NT2/D1 (cell line): ENCODE measurements at regions not wholly inside any gene's neighbourhood (a gene's known extent, or its start where the extent isn't known, plus 50 kb on each side); places are given as distances from the start of the nearest gene placed in this dataset.

Source experiments
- DNase-seq: peaks from one replicate; pipeline ENCODE4 v3.0.0-alpha.2; 2011; ENCODE audit warnings: low read depth, low spot score
- H3K27me3 ChIP-seq: 2 replicates; pipeline ENCODE4 v1.6.0; 2011; ENCODE audit warnings: mild to moderate bottlenecking; ENCODE audit not compliant: insufficient read length, insufficient read depth
- H3K36me3 ChIP-seq: 2 replicates; pipeline ENCODE4 v1.6.1; 2011; ENCODE audit warnings: mild to moderate bottlenecking, low read length, mixed read lengths; ENCODE audit not compliant: insufficient read depth, insufficient read length
- H3K4me1 ChIP-seq: 2 replicates; pipeline ENCODE4 v1.5.1; 2011; ENCODE audit not compliant: insufficient read depth, insufficient read length
- H3K4me3 ChIP-seq: 2 replicates; pipeline ENCODE4 v1.5.1; 2011; ENCODE audit warnings: low read depth; ENCODE audit not compliant: insufficient read length
- H3K9ac ChIP-seq: 2 replicates; pipeline ENCODE4 v1.6.0; 2011; ENCODE audit warnings: low read depth; ENCODE audit not compliant: insufficient read length
- H3K9me3 ChIP-seq: 2 replicates; pipeline ENCODE4 v1.5.1; 2011; ENCODE audit warnings: mild to moderate bottlenecking, low read length; ENCODE audit not compliant: insufficient read depth
- SUZ12 ChIP-seq: IDR thresholded peaks from 2 replicates; pipeline ENCODE4 v1.6.1; 2011; ENCODE audit not compliant: insufficient read length, insufficient read depth; ENCODE audit errors: extremely low read depth
- YY1 ChIP-seq: IDR thresholded peaks from 2 replicates; pipeline ENCODE4 v1.6.1; 2011; ENCODE audit not compliant: insufficient read length, insufficient read depth
- ZNF274 ChIP-seq: IDR thresholded peaks from 2 replicates; pipeline ENCODE4 v1.6.1; 2011; ENCODE audit warnings: mild to moderate bottlenecking, low read depth, low read length

DNA sequence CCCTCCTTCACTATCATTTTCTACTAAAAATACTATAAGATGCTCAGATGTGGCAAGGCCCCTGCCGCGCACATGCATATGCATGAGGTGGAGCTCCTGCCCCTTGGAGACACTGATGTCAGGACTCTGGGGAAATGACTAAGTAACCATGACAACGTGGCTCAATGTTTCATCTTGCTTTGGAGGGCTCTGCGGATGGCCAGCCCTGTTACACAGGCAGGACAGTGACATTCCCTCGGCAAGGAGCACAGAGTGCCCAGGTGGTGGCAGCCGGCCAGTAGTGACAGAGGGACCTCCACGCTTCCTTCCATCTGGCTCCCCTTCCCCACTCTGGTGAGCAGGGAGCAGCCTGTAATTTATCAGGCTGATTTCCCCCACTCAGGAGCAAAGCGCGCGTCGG, 364.1 kb downstream of the SS18 start:
- Histone ChIP-seq H3K9me3 (no peaks in the 10 kb centered on the region), H3K4me1 (peaks cover 2% of the 10 kb centered on the region), H3K9ac (no peak overlapping the region), H3K36me3 (no peaks in the 10 kb centered on the region), H3K4me3 (no peak overlapping the region), H3K27me3 (no peaks in the 10 kb centered on the region)
- no peak for DNase-seq
- TF ChIP-seq SUZ12 (no peak), ZNF274 (no peak), YY1 (no peak)

GRCh38 chr18:25725501-25725900, 364.9 kb downstream of the SS18 start:
- no peaks in the 10 kb centered on the region for H3K36me3 ChIP-seq
- no peak for DNase-seq
- H3K9ac ChIP-seq = no peak overlapping the region
- H3K27me3 ChIP-seq = no peaks in the 10 kb centered on the region
- no peak overlapping the region for H3K4me3 ChIP-seq
- H3K4me1 ChIP-seq = peaks cover 2% of the 10 kb centered on the region
- H3K9me3 ChIP-seq = no peaks in the 10 kb centered on the region
- no peak for TF ChIP-seq ZNF274

DNA sequence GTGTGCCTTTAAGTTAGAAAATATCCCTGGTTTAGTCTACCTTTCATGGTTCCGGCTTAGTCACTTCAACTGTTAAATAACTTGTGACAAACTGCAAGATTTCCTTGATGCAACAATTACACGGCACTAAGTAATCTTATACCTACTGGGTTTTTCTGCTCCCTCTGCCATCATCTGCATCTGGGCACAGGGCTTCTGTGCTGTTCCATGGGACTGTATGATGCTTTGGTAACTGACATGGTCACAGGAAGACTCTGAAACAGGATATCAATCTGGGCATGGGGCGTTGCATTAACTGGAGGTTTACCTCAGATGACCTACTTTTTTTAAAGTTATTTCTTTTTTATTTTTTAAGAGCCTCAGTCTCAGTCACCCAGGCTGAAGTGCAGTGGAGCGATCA, 365.4 kb downstream of the SS18 start:
- Histone ChIP-seq H3K4me1 (peaks cover 2% of the 10 kb centered on the region), H3K4me3 (no peak overlapping the region), H3K27me3 (no peaks in the 10 kb centered on the region), H3K9ac (no peak overlapping the region), H3K9me3 (no peaks in the 10 kb centered on the region), H3K36me3 (no peaks in the 10 kb centered on the region)
- TF ChIP-seq SUZ12 (no peak), YY1 (no peak), ZNF274 (no peak)
- no peak for DNase-seq

- no peak for DNase-seq
- H3K9me3 ChIP-seq = no peaks in the 10 kb centered on the region
- no peak for TF ChIP-seq SUZ12
- TF ChIP-seq ZNF274 = no peak
- no peak for TF ChIP-seq YY1
Measured at GRCh38 chr18:25724121-25724520, 366.3 kb downstream of the SS18 start.

DNA sequence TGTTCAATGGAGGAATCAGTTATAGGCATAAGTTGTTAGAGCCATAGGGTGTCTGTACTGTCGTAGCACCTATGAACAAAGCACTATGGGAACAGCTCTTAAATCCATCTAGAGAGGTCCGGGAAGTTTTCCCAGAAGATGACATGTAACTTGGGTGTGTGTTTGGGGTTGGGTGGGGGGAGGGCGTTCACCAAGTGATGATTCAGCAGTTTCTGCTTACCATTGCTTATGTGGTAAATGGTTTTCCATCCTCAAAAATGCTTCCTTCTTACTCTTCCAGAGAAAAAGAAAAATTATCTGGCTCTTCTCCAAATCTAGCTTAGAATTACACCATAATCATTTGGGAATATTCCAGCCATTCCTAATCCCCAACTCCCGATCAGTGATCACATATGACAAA, 361.1 kb upstream of the ZNF521 start:
- no peaks in the 10 kb centered on the region for H3K36me3 ChIP-seq
- H3K9ac ChIP-seq = no peak overlapping the region
- H3K4me3 ChIP-seq = no peak overlapping the region
- no peak for TF ChIP-seq SUZ12
- TF ChIP-seq ZNF274 = no peak
- no peak for TF ChIP-seq YY1
- H3K4me1 ChIP-seq = no peaks in the 10 kb centered on the region
- no peak for DNase-seq
- no peaks in the 10 kb centered on the region for H3K27me3 ChIP-seq
- no peaks in the 10 kb centered on the region; the same call in 1 of the 2 replicates for H3K9me3 ChIP-seq

More at GRCh38 chr18:25724121-25724520, 366.3 kb downstream of the SS18 start:
- peaks cover 2% of the 10 kb centered on the region for H3K4me1 ChIP-seq
- no peaks in the 10 kb centered on the region for H3K36me3 ChIP-seq
- H3K27me3 ChIP-seq = no peaks in the 10 kb centered on the region
- H3K4me3 ChIP-seq = no peak overlapping the region
- no peak overlapping the region for H3K9ac ChIP-seq

GRCh38 chr18:25710981-25711380, 359.0 kb upstream of the ZNF521 start:
- TF ChIP-seq SUZ12 (no peak), ZNF274 (no peak), YY1 (no peak)
- no peak overlapping the region for H3K9ac ChIP-seq
- H3K4me1 ChIP-seq = no peaks in the 10 kb centered on the region
- no peaks in the 10 kb centered on the region for H3K27me3 ChIP-seq
- H3K4me3 ChIP-seq = no peak overlapping the region
- DNase-seq = no peak
- no peaks in the 10 kb centered on the region for H3K36me3 ChIP-seq
- no peaks in the 10 kb centered on the region; the same call in 1 of the 2 replicates for H3K9me3 ChIP-seq

DNA sequence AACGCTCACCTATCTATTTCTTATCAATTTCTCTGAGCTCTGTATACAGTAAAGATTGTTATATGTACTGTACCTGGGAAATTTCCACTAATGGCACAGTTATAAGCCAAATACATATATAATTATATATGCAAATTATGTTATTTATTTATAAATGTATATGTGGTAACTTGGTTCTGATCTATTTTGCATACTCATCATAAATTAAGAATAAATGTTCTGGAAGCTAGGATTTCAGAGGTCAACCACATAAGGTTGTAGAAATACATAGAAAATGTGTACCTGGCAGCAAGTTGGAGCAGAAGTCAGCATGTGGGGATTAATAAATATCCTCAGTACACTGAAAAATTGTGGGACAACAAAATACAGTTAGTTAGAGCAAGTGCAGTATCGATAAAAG, 353.7 kb upstream of the ZNF521 start:
- Histone ChIP-seq H3K9me3 (no peaks in the 10 kb centered on the region), H3K27me3 (no peaks in the 10 kb centered on the region), H3K36me3 (no peaks in the 10 kb centered on the region), H3K4me1 (no peaks in the 10 kb centered on the region), H3K4me3 (no peak overlapping the region), H3K9ac (no peak overlapping the region)
- no peak for DNase-seq
- no peak for TF ChIP-seq SUZ12
- no peak for TF ChIP-seq YY1
- TF ChIP-seq ZNF274 = no peak

DNA sequence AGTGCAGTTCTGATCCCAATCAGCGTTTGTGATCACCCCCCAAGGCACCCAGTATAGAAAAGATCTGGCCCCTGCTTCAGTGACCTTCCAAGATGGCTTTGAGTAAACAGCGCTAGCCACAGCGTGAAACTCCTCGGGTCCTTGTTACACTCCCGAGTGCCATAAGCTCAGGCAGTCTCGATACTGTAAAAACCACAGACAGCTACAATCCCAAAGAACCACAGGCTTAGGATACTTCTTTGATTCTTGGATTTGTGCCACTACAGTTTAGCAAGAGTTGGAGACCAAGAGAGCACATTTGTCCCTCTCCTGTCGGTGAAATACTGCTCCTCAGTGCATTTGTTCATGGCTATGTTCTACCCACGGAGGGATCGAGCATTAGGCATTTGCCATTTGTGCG, 352.5 kb upstream of the ZNF521 start:
- Histone ChIP-seq H3K9me3 (no peaks in the 10 kb centered on the region), H3K4me3 (no peak overlapping the region)
- no peak for DNase-seq

More for the DNA sequence above, 352.5 kb upstream of the ZNF521 start:
- no peak for TF ChIP-seq SUZ12
- TF ChIP-seq ZNF274 = no peak
- no peak for TF ChIP-seq YY1
- no peak overlapping the region for H3K9ac ChIP-seq
- no peaks in the 10 kb centered on the region for H3K27me3 ChIP-seq
- H3K36me3 ChIP-seq = no peaks in the 10 kb centered on the region
- H3K4me1 ChIP-seq = no peaks in the 10 kb centered on the region
